ENCODE measurements at regions not wholly inside any gene's neighbourhood (a gene's known extent, or its start where the extent isn't known, plus 50 kb on each side); places are given as distances from the start of the nearest gene placed in this dataset.

- H3K27ac ChIP-seq: no peak overlapping the region
- TF ChIP-seq ZFX (IDR thresholded peaks at IDR 0.05; ENCODE audit: borderline replicate concordance) (no peak), CTCF (IDR thresholded peaks at IDR 0.05) (no peak)
These were observed 87.3 kb upstream of the OTOS start for GRCh38 chr2:240227538-240228428.

GRCh38 chr2:240229005-240229404 is 88.5 kb upstream of the OTOS start:
- no peak for TF ChIP-seq ZFX (IDR thresholded peaks at IDR 0.05; ENCODE audit: borderline replicate concordance)
- no peak for TF ChIP-seq CTCF (IDR thresholded peaks at IDR 0.05)
- no peak overlapping the region for H3K27ac ChIP-seq

GRCh38 chr2:240229603-240230235 is 89.3 kb upstream of the OTOS start:
- H3K27ac ChIP-seq: no peak overlapping the region
- TF ChIP-seq ZFX (IDR thresholded peaks at IDR 0.05; ENCODE audit: borderline replicate concordance): no peak
- no peak for TF ChIP-seq CTCF (IDR thresholded peaks at IDR 0.05)

GRCh38 chr2:240230291-240230931 is 90.0 kb upstream of the OTOS start:
- TF ChIP-seq CTCF (IDR thresholded peaks at IDR 0.05): no peak
- TF ChIP-seq ZFX (IDR thresholded peaks at IDR 0.05; ENCODE audit: borderline replicate concordance): no peak
- H3K27ac ChIP-seq: no peak overlapping the region

GRCh38 chr2:240231838-240232244 is 91.4 kb upstream of the OTOS start:
- no peak for TF ChIP-seq CTCF (IDR thresholded peaks at IDR 0.05)
- no peak for TF ChIP-seq ZFX (IDR thresholded peaks at IDR 0.05; ENCODE audit: borderline replicate concordance)
- H3K27ac ChIP-seq: no peak overlapping the region

- TF ChIP-seq CTCF (IDR thresholded peaks at IDR 0.05) (no peak), ZFX (IDR thresholded peaks at IDR 0.05; ENCODE audit: borderline replicate concordance) (no peak)
- no peak overlapping the region for H3K27ac ChIP-seq
These were observed 91.9 kb upstream of the OTOS start for GRCh38 chr2:240232264-240232915.

Data from 22Rv1 (cell line).